BJ (cell line): ENCODE measurements at regions not wholly inside any gene's neighbourhood (a gene's known extent, or its start where the extent isn't known, plus 50 kb on each side); places are given as distances from the start of the nearest gene placed in this dataset.

Source experiments
- CTCF ChIA-PET: fragments of 350-600 bp; formaldehyde crosslinking; extraction: SDS; loops from one replicate; lab custom pipeline; 2021; ENCODE audit warnings: antibody characterized with exemption, inconsistent platforms; lab: Yijun Ruan, JAX
- POLR2A ChIA-PET: fragments of 300-600 bp; sonication (Branson Sonifier 250); formaldehyde crosslinking; extraction: SDS; loops from one replicate; lab custom pipeline; 2021; ENCODE audit warnings: antibody characterized with exemption; lab: Charles Lee
- DNase-seq: peaks from one replicate; pipeline ENCODE4 v3.0.0-alpha.2; 2011; ENCODE audit warnings: low read depth
- H3K27me3 ChIP-seq: 2 replicates; pipeline ENCODE4 v1.6.0; 2011; ENCODE audit warnings: low read length; ENCODE audit not compliant: control insufficient read depth, insufficient read depth
- H3K36me3 ChIP-seq: 2 replicates; pipeline ENCODE4 v1.5.1; 2011; ENCODE audit warnings: low read length; ENCODE audit not compliant: control insufficient read depth, insufficient read depth
- H3K4me3 ChIP-seq: 2 replicates; pipeline ENCODE4 v1.5.1; 2011; ENCODE audit warnings: low read depth, mild to moderate bottlenecking, control low read depth, low read length
- CTCF ChIP-seq: IDR thresholded peaks from 2 replicates; pipeline ENCODE4 v1.5.1; 2011; ENCODE audit warnings: low read depth, mild to moderate bottlenecking, control low read depth, inconsistent platforms, low read length, moderate library complexity; ENCODE audit not compliant: insufficient read depth

DNA sequence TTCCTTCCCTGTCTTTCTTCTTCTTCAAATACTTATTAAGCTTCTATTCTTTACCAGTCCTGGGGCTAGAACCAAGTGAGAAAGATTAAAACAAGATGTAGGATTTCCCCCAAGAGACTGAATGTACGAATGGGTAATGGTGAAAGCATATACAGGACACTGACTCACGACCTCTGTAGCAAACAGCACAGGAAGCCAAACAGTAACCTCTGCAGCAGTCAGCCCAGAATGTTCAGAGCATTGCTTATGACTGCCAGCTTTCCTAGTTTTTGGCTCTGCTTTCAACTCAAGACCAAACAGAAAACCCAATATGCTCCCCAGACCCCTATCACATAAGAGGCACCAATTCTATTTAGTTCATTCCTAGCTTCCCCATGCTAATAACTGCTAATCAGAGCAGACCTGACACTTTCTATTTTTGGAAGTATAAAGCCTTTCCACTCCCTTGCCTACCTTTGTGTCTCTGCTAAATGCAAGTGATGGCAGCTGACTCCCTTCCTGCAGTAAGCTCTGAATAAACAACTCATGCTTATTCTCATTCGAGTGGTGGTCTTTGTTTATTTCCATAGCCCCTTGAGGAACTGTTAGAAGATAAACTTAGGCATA lies 690.6 kb downstream of the EPM2A start:
- TF ChIP-seq CTCF = no peak
- CTCF ChIA-PET = interaction anchor here (1.1 to 2.9 kb wide), 4 partner anchors 12 to 84 kb away, joined by 3 to 12 read pairs (median 4); no protein-coding TSS in a partner anchor
- H3K36me3 ChIP-seq = no peaks in the 10 kb centered on the region
- POLR2A ChIA-PET = no interaction called here
- no peak overlapping the region for H3K4me3 ChIP-seq
- DNase-seq = peak; percentile 44
- H3K27me3 ChIP-seq = no peaks in the 10 kb centered on the region

DNA sequence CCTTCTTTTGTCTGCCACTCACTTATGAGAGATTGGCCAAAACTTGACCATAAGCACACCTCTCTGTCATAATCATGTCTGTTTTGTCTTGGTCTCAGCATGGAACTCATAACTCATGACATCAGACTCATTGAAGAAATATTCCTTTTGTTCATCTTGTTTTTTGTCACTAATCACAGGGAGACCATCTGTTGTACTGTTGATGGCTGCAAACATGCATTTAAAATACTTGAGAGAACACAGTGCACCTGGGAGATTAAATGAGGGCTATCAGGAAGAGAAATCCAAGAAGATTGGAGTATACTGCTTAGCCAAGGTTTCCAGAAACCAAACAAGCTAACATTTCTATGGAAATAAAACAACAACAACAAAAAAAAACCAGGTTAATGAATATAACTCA lies 689.7 kb downstream of the EPM2A start:
- Histone ChIP-seq H3K36me3 (no peaks in the 10 kb centered on the region), H3K27me3 (no peaks in the 10 kb centered on the region), H3K4me3 (no peak overlapping the region)
- POLR2A ChIA-PET = no interaction called here
- no peak for TF ChIP-seq CTCF
- no peak for DNase-seq
- CTCF ChIA-PET = interaction anchor here (0.7 to 2.9 kb wide), 2 partner anchors 16 to 215 kb away, joined by 3 to 12 read pairs; no protein-coding TSS in a partner anchor

GRCh38 chr6:145047891-145048290 lies 687.4 kb downstream of the EPM2A start:
- DNase-seq = no peak
- Histone ChIP-seq H3K27me3 (no peaks in the 10 kb centered on the region), H3K36me3 (no peaks in the 10 kb centered on the region), H3K4me3 (no peak overlapping the region)
- POLR2A ChIA-PET = no interaction called here
- TF ChIP-seq CTCF = no peak
- CTCF ChIA-PET = interaction anchor here (0.6 to 0.7 kb wide), 2 partner anchors 148 to 794 kb away, joined by 3 to 4 read pairs; no protein-coding TSS in a partner anchor

GRCh38 chr6:145051661-145052060 lies 683.7 kb downstream of the EPM2A start:
- DNase-seq = no peak
- TF ChIP-seq CTCF = no peak
- H3K4me3 ChIP-seq = no peak overlapping the region
- POLR2A ChIA-PET = no interaction called here
- H3K36me3 ChIP-seq = no peaks in the 10 kb centered on the region
- CTCF ChIA-PET = interaction anchor here (0.9 kb wide), 1 partner anchor 8 kb away, joined by 3 read pairs; no protein-coding TSS in a partner anchor
- no peaks in the 10 kb centered on the region for H3K27me3 ChIP-seq

GRCh38 chr6:145055567-145055966 lies 679.8 kb downstream of the EPM2A start:
- DNase-seq = no peak
- Histone ChIP-seq H3K4me3 (no peak overlapping the region), H3K36me3 (no peaks in the 10 kb centered on the region), H3K27me3 (no peaks in the 10 kb centered on the region)
- ChIA-PET CTCF (no interaction called here), POLR2A (no interaction called here)
- TF ChIP-seq CTCF = no peak
